Astrocyte (in vitro differentiated cells and primary cell): ENCODE measurements at regions not wholly inside any gene's neighbourhood (a gene's known extent, or its start where the extent isn't known, plus 50 kb on each side); places are given as distances from the start of the nearest gene placed in this dataset.

Experiments used
- EZH2 ChIP-seq: IDR thresholded peaks from 2 replicates; pipeline ENCODE4 v1.6.1; 2012; ENCODE audit warnings: mild to moderate bottlenecking, low read length, inconsistent platforms; ENCODE audit not compliant: insufficient read depth
- TF ChIP-seq, protein P1 (sequence below): IDR thresholded peaks from 2 replicates; pipeline ENCODE4 v1.5.1; 2011; ENCODE audit warnings: low read depth, mild to moderate bottlenecking, inconsistent platforms, low read length, moderate library complexity; ENCODE audit not compliant: insufficient read depth

DNA sequence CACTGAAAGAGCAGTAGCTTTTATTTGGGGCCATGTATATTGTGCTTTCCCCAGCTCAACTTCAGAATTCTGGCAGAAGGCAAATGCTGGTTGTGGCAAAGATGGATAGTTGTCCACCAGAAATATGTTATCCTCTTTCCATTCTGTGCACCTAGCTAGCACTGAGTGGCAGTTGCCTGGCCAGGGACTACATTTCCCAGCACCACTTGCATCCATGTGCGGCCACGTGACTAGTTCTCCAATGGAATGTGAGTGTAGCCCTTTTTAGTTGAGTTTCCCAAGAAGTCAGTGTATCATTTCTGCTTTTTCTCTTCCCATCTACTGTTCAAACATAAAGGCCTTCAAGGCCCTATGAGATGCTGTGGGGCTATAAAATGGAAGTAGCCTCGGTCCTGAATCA is 354.0 kb upstream of the CLINT1 start:
- TF ChIP-seq, protein P1, sequence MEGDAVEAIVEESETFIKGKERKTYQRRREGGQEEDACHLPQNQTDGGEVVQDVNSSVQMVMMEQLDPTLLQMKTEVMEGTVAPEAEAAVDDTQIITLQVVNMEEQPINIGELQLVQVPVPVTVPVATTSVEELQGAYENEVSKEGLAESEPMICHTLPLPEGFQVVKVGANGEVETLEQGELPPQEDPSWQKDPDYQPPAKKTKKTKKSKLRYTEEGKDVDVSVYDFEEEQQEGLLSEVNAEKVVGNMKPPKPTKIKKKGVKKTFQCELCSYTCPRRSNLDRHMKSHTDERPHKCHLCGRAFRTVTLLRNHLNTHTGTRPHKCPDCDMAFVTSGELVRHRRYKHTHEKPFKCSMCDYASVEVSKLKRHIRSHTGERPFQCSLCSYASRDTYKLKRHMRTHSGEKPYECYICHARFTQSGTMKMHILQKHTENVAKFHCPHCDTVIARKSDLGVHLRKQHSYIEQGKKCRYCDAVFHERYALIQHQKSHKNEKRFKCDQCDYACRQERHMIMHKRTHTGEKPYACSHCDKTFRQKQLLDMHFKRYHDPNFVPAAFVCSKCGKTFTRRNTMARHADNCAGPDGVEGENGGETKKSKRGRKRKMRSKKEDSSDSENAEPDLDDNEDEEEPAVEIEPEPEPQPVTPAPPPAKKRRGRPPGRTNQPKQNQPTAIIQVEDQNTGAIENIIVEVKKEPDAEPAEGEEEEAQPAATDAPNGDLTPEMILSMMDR: no peak
- no peak for TF ChIP-seq EZH2
